ENCODE measurements at regions not wholly inside any gene's neighbourhood (a gene's known extent, or its start where the extent isn't known, plus 50 kb on each side); places are given as distances from the start of the nearest gene placed in this dataset.
"Not testable (repeated sequence)": the region's sequence is repeated elsewhere in the genome, so short reads cannot be mapped to it uniquely, and the experiment has no call there.

DNA sequence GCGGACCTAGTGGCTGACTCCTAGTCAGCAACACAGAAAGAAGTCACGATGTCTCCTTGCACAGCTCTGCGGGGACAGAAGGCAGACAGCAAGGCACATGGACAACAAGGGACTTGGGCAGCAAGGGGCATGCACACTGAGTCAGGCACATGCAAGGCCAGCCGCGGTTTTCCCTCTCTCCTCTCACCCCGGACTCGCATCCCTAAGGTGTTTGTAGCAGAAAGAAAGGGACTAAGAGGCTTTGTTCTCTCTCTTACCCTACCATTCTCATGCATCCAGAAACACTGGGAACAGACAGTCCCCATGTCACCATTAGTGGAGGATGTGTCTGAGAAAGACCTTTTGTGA is 193.3 kb upstream of the PHF14 start:
- DNase-seq (ENCODE audit: low spot score): no peak

DNA sequence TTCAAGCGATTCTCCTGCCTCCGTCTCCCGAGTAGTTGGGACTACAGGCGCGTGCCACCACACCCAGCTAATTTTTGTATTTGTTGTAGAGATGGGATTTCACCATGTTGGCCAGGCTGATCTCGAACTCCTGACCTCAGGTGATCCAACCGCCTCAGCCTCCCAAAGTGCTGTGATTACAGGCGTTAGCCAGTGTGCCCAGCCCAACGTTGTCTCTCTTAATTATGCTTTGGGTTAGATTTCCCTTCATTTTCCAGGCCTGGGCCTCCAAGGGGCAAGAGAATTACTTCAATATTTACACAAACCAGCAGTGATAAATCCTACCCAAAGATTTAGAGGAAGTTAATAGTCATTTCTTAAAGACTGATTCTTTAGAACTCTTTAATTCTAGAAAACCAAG is 186.7 kb upstream of the PHF14 start:
- DNase-seq (ENCODE audit: low spot score): not testable (repeated sequence)

- DNase-seq (ENCODE audit: low spot score): no peak
Measured at GRCh38 chr7:10789170-10789569, 184.5 kb upstream of the PHF14 start.

GRCh38 chr7:10790910-10791309 is 182.8 kb upstream of the PHF14 start:
- no peak for DNase-seq (ENCODE audit: low spot score)

GRCh38 chr7:10793995-10794775 is 179.5 kb upstream of the PHF14 start:
- no peak for DNase-seq (ENCODE audit: low spot score)

DNA sequence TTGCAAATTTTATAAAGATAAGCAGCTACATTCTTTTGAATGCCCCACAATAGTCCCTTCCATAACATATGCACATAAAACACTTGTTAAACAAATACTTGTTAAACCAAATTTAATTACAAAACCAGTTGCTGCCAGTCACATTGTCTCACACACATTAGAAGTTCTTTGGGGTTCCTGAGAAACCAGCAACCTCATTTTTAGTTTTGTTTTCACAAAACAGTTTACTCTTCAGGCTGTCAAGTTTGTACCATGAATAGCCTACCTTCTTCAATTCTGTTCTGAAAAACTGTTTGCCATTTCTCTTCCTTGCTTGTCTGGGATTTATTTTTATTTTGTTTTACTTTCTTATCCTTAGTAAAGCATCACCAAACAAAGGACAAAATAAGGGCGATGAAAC is 176.5 kb upstream of the PHF14 start:
- DNase-seq (ENCODE audit: low spot score): no peak

DNA sequence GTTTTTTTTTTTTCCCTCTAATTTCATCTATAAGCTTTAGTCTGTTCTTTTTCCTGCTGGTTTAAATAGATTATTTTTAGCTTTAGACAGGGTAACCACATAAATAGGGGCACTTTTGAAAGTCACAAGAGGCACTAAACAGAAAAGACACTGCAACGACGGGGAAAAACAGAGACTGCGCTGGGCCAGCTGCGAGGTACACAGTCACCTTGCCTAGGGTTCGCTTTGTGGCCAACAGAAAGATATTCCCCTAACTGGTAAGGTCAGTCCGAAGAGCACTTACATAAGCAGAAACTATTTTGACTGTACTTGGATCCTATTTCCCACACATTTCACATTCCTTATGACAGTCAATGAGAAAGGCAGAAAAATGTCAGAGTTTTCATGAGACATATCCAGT is 175.6 kb upstream of the PHF14 start:
- DNase-seq (ENCODE audit: low spot score): no peak

DNA sequence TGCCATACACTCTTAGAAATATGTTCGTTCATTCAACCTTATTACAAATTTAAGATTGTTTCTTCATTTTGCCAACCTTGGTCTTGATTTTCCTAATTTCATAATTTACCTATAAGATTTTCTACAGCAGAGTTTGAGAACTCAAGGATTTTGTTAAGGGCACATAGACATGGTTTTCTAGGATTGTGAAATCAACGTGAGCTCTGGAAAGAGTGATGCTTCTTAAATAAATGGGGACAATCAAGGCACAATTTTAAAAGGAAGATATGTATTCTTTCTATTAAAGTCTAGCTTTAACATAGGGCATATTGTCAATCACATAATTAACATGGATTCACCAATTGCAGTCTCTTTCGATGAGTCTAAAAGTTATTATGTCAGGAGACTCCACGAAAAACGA is 174.2 kb upstream of the PHF14 start:
- DNase-seq (ENCODE audit: low spot score): no peak

DNA sequence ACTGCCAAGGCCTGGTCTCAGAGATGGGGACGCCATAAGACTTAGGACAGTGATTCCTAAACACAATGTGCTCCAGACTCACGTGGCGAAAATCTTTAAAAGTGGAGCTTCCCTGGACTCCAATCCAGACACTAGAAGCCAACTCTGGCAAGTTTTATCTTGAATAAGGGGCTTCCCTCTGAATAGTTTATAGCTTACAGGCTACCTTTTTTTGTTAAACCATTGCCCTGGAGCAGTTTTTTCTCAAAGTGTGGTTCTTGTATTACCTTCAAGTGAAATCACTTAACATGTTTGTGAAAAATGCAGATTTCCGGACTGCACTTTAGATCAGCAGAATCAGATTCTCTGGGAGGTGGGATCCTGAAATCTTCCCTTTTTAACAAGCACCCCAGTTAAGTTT is 171.7 kb upstream of the PHF14 start:
- no peak for DNase-seq (ENCODE audit: low spot score)

- DNase-seq (ENCODE audit: low spot score): no peak
Measured at GRCh38 chr7:10802526-10802925, 171.1 kb upstream of the PHF14 start.

GRCh38 chr7:10803720-10804119 is 170.0 kb upstream of the PHF14 start:
- DNase-seq (ENCODE audit: low spot score): no peak

DNA sequence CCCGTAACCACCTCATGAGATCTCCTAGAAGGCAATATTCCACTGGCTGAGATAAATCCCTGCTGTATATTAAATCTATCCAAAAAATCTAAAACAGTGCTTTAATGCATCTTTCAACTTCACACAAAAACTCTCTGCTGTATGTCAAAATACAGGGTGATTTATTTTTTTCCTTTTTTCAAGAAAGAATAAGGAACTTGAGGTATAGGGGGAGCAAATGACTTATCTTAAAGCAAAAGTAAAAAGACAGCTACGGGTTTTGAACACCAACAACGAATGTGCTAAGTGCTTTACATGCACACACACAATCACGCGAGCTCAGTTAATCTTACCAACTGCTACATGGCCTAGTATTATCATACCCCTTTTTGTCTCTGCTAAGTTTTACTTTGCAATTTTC is 168.9 kb upstream of the PHF14 start:
- DNase-seq (ENCODE audit: low spot score): no peak

GRCh38 chr7:10815546-10815945 is 158.1 kb upstream of the PHF14 start:
- no peak for DNase-seq (ENCODE audit: low spot score)

DNA sequence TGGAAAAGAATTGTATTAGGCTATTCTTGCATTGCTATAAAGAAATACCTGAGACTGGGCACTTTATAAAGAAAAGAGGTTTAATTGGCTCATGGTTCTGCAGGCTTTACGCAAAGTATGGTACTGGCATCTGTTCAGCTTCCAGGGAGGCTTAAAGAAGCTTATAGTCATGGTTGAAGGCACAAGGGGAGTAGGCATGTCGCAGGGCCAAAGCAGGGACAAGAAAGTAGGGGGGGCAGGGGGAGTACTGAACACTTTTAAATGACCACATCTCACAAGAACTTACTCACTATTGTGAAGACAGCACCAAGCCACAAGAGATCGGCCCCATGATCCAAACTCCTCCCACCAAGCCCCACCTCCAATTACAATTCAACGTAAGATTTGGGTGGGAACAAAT is 152.5 kb upstream of the PHF14 start:
- DNase-seq (ENCODE audit: low spot score): no peak

- no peak for DNase-seq (ENCODE audit: low spot score)
Measured at GRCh38 chr7:10824154-10824553, 149.5 kb upstream of the PHF14 start.

GRCh38 chr7:10838228-10838627 is 135.4 kb upstream of the PHF14 start:
- DNase-seq (ENCODE audit: low spot score): no peak

- DNase-seq (ENCODE audit: low spot score): no peak
Measured at GRCh38 chr7:10845225-10845624, 128.4 kb upstream of the PHF14 start.

- no peak for DNase-seq (ENCODE audit: low spot score)
Measured at GRCh38 chr7:10855583-10855982, 118.1 kb upstream of the PHF14 start.

GRCh38 chr7:10860516-10860915 is 113.2 kb upstream of the PHF14 start:
- DNase-seq (ENCODE audit: low spot score): no peak

- no peak for DNase-seq (ENCODE audit: low spot score)
Measured at GRCh38 chr7:10863476-10863875, 110.2 kb upstream of the PHF14 start.

DNA sequence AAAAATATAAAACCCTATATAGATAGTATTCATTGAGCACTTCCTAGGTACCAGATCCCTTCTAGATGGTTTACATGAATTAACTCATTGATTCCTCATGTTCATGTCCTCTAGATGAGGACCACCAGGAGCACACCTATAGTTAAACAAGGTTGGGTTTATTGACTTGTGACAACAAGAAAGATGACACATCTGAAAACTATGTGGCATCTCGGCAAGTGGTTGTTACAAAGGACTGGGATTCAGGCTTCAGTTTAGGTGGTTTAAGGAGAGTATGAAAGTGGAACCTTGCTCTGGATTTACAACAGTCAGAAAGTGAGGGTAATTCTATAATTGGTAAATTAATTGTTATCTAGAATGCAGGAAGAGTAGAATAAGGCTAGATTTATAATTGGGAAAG is 99.0 kb upstream of the PHF14 start:
- DNase-seq (ENCODE audit: low spot score): no peak

GRCh38 chr7:10875080-10875479 is 98.6 kb upstream of the PHF14 start:
- no peak for DNase-seq (ENCODE audit: low spot score)

DNA sequence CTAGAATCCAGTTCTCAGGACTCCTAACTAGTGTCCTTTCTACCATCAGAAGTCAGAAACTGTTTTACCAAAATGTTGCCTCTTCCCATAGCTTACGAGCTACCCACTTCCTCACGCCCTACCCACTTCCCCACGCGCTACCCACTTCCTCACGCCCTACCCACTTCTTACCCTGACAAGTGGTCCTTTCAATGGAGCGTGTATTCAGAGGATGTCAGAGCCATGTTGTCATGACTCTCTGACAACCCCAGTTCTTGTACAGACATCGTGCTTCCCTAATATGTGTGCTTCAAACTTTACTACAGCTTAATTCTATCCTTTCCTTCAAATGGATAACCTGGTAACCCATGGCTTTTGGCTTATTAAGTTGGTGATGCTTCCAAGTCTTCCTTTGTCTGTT is 84.8 kb upstream of the PHF14 start:
- DNase-seq (ENCODE audit: low spot score): no peak

DNA sequence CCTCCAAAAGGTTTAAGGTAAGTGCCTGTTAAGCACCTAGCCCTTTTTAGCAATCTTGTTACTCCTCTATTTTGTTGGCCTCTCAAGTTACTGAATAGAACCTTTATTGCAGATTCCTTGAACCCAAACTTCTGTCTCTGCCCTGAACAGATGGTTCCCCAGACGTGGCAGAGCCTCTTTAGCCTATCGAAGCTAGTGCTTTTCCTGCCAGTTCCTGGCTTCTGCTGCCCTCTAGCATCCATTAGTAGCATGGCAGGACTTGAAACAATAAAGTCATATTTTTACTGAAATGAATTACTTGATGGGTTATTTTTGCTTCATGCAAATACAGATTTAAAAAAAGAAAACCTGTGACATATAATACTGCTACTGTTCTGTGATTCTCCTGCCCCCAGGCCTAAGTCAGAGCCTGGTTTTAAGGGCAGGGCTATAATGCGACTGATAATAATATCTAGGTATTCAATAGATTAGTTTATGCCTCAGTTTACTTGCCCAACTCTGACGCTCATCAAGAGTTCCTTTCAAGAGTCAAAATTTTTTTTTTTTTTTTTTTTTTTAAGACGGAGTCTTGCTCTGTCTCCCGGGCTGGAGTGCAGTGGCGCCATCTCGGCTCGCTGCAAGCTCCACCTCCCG is 84.3 kb upstream of the PHF14 start:
- DNase-seq (ENCODE audit: low spot score): no peak
